GM23248 (cell line): ENCODE measurements at regions not wholly inside any gene's neighbourhood (a gene's known extent, or its start where the extent isn't known, plus 50 kb on each side); places are given as distances from the start of the nearest gene placed in this dataset.

ENCODE experiments used
- EZH2 ChIP-seq: fragments of 200-600 bp; sonication (generic); IDR thresholded peaks from 2 replicates; pipeline ENCODE4 v1.6.1; 2018; ENCODE audit warnings: antibody characterized with exemption, mild to moderate bottlenecking; ENCODE audit not compliant: insufficient read depth, poor library complexity, severe bottlenecking
- EZH2phosphoT487 ChIP-seq: fragments of 200-600 bp; sonication (generic); IDR thresholded peaks from 2 replicates; pipeline ENCODE4 v1.6.1; 2018; ENCODE audit warnings: antibody characterized with exemption, moderate library complexity, mild to moderate bottlenecking, low read depth; ENCODE audit not compliant: insufficient read depth

DNA sequence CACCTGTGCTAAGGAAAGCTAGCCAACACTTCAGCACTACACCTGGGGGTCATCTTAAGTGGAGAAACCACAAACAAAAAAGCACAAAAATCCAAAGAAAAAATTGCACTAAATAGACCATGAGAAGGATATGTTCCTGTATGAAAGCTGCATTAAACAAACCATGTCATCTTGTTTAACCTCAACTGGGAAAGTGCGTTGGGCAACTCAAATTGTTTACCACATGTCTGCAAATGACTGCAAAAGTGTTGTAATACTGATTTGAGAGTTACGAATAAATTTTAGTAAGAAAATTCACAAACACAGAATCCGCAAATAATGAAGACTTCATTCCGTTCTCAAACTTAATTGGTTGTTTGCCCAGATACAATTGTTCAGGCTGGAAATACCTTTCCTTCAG is 111.9 kb upstream of the EGFR start:
- TF ChIP-seq EZH2phosphoT487 (no peak), EZH2 (no peak)
